Endothelial cell of umbilical vein (primary cell): ENCODE measurements at regions not wholly inside any gene's neighbourhood (a gene's known extent, or its start where the extent isn't known, plus 50 kb on each side); places are given as distances from the start of the nearest gene placed in this dataset.

Experiments
- BruUV-seq: library from RNA; stranded (reverse); fragments of 400-500 nt; replicated peaks from 2 replicates; lab custom pipeline; 2021; lab: Mats Ljungman, UMichigan
- CTCF ChIA-PET: fragments of 300-600, 350-600 bp; sonication (Branson Sonifier 250); formaldehyde crosslinking; loops from one replicate; lab custom pipeline; 2021; ENCODE audit warnings: antibody characterized with exemption, inconsistent platforms; lab: Charles Lee
- POLR2A ChIA-PET: fragments of 300-600, 350-600 bp; sonication (Branson Sonifier 250); formaldehyde crosslinking; loops from one replicate; lab custom pipeline; 2021; ENCODE audit warnings: antibody characterized with exemption, inconsistent platforms; lab: Charles Lee
- DNase-seq: peaks from one replicate; pipeline ENCODE4 v3.0.0-alpha.2; 2011; ENCODE audit warnings: low read depth, low spot score
- FAIRE-seq: peaks from 2 replicates; lab custom pipeline; 2011; peaks lifted over from hg19 to GRCh38; lab: Jason Lieb, UNC
- H2AFZ ChIP-seq: 2 replicates; pipeline ENCODE4 v1.6.0; 2012; ENCODE audit warnings: low read depth, low read length, control low read depth, inconsistent platforms
- H3K27ac ChIP-seq: 2 replicates; pipeline ENCODE4 v1.5.1; 2011; ENCODE audit warnings: low read depth, mild to moderate bottlenecking, control low read depth, low read length, moderate library complexity; ENCODE audit not compliant: insufficient read depth
- H3K27me3 ChIP-seq, 2 experiments: 2 replicates each; pipeline versions ENCODE4 v1.6.0 to v1.6.1; 2011; ENCODE audit warnings: low read length in 2 of 2, mixed read lengths in 1 of 2; ENCODE audit not compliant: control insufficient read depth in 2 of 2, insufficient read depth in 2 of 2
- H3K36me3 ChIP-seq, 2 experiments: 2 replicates in 1 of 2; 3 replicates in 1 of 2; pipeline ENCODE4 v1.5.1; 2011; ENCODE audit warnings: low read length in 2 of 2, mild to moderate bottlenecking in 1 of 2, moderate library complexity in 1 of 2; ENCODE audit not compliant: control insufficient read depth in 2 of 2, insufficient read depth in 2 of 2; ENCODE audit errors: extremely low read depth in 1 of 2
- H3K4me1 ChIP-seq: 3 replicates; pipeline ENCODE4 v1.5.1; 2011; ENCODE audit warnings: mild to moderate bottlenecking, low read length; ENCODE audit not compliant: control insufficient read depth, insufficient read depth; ENCODE audit errors: extremely low read depth
- H3K4me2 ChIP-seq: 2 replicates; pipeline ENCODE4 v1.6.1; 2011; ENCODE audit warnings: low read length, control low read depth, mixed read lengths; ENCODE audit not compliant: insufficient read depth
- H3K4me3 ChIP-seq, 3 experiments: fragments of 200-600 bp in 1 of 3; sonication (generic), shearing (Covaris generic) in 1 of 3; replicated peaks in 1 of 3; 2 replicates each; pipeline ENCODE4 v1.5.1; 2011 to 2016; ENCODE audit warnings: control low read depth in 3 of 3, low read length in 3 of 3, mild to moderate bottlenecking in 2 of 3, inconsistent platforms in 1 of 3, low read depth in 1 of 3, moderate library complexity in 1 of 3; ENCODE audit not compliant: insufficient read depth in 1 of 3
- H3K79me2 ChIP-seq: 2 replicates; pipeline ENCODE4 v1.6.0; 2012; ENCODE audit warnings: low read length, inconsistent platforms; ENCODE audit not compliant: control insufficient read depth, insufficient read depth
- H3K9ac ChIP-seq: replicated peaks from 2 replicates; pipeline ENCODE3; 2011; ENCODE audit warnings: low read length, control low read depth; ENCODE audit not compliant: insufficient read depth; ENCODE audit errors: extremely low read depth
- H3K9me1 ChIP-seq: replicated peaks from 3 replicates; pipeline ENCODE4 v1.6.0; 2011; ENCODE audit warnings: mild to moderate bottlenecking, low read length; ENCODE audit not compliant: control insufficient read depth, insufficient read depth; ENCODE audit errors: extremely low read depth
- H3K9me3 ChIP-seq: replicated peaks from 2 replicates; pipeline ENCODE4 v1.5.1; 2012; ENCODE audit warnings: low read length, inconsistent platforms; ENCODE audit not compliant: control insufficient read depth, insufficient read depth
- H4K20me1 ChIP-seq: replicated peaks from 2 replicates; pipeline ENCODE3; 2011; ENCODE audit warnings: mild to moderate bottlenecking, low read length; ENCODE audit not compliant: control insufficient read depth, insufficient read depth; ENCODE audit errors: extremely low read depth
- CTCF ChIP-seq, 2 donors: IDR thresholded peaks; 1 replicate in 1 of 2; 2 replicates in 1 of 2; pipeline ENCODE4 v1.5.1; 2011; ENCODE audit warnings: low read length in 2 of 2, mild to moderate bottlenecking in 2 of 2, moderate library complexity in 2 of 2, control low read depth in 1 of 2, inconsistent platforms in 1 of 2, low read depth in 1 of 2; ENCODE audit not compliant: insufficient read depth in 1 of 2; ENCODE audit errors: extremely low read depth in 1 of 2
- EZH2 ChIP-seq: IDR thresholded peaks from 2 replicates; pipeline ENCODE4 v1.6.1; 2012; ENCODE audit warnings: borderline replicate concordance, low read depth, mild to moderate bottlenecking, moderate library complexity, low read length, inconsistent platforms; ENCODE audit not compliant: severe bottlenecking
- FOS ChIP-seq: IDR thresholded peaks from 2 replicates; pipeline ENCODE4 v1.6.1; 2011; ENCODE audit warnings: mild to moderate bottlenecking, low read length, moderate library complexity, borderline replicate concordance; ENCODE audit not compliant: insufficient read depth
- GATA2 ChIP-seq: IDR thresholded peaks from 2 replicates; pipeline ENCODE4 v1.7.0; 2011; ENCODE audit warnings: low read depth, mild to moderate bottlenecking, moderate library complexity, mixed read lengths, low read length; ENCODE audit not compliant: insufficient read length, insufficient read depth
- JUN ChIP-seq: IDR thresholded peaks from 2 replicates; pipeline ENCODE4 v1.6.1; 2011; ENCODE audit warnings: borderline replicate concordance, low read depth; ENCODE audit not compliant: insufficient read length, insufficient read depth
- MYC ChIP-seq: IDR thresholded peaks from one replicate; pipeline ENCODE4 v1.6.1; 2011; ENCODE audit warnings: mild to moderate bottlenecking, low read depth, low read length
- POLR2A ChIP-seq: IDR thresholded peaks from 2 replicates; pipeline ENCODE4 v1.6.1; 2012; ENCODE audit warnings: low read depth, mild to moderate bottlenecking, control low read depth, low read length
- POLR2AphosphoS5 ChIP-seq: IDR thresholded peaks from 2 replicates; pipeline ENCODE4 v1.6.1; 2012; ENCODE audit warnings: low read depth, mild to moderate bottlenecking, control low read depth, low read length, moderate library complexity; ENCODE audit not compliant: insufficient read depth
- dilution Hi-C: fragments of 300-500 bp; cut with MboI; formaldehyde crosslinking; loops from one replicate; pipeline ENCODE4 v1.15.0; 2019; ENCODE audit warnings: low sequenced_read_pairs; ENCODE audit not compliant: extremely low pct_ligation_motif_present
- intact Hi-C: fragments of 100-400 bp; cut with micrococcal nuclease; formaldehyde crosslinking; loops from one replicate; pipeline ENCODE4 v1.10.0; 2022
- TF ChIP-seq, protein P1 (sequence below): IDR thresholded peaks from 2 replicates; pipeline ENCODE4 v1.6.1; 2011; ENCODE audit not compliant: insufficient read depth, insufficient read length

- intact Hi-C loops: no loop called here
- ChIA-PET CTCF (no interaction called here), POLR2A (no interaction called here)
- H3K9me1 ChIP-seq: no peaks in the 10 kb centered on the region
- no peaks in the 10 kb centered on the region for H3K9me3 ChIP-seq
- H3K9ac ChIP-seq: no peak overlapping the region
- BruUV-seq: no TSS peak
- H2AFZ ChIP-seq: no peak overlapping the region
- no peak for TF ChIP-seq POLR2A
- no peak for TF ChIP-seq EZH2
- no peak for TF ChIP-seq POLR2AphosphoS5
- TF ChIP-seq GATA2: no peak
- TF ChIP-seq JUN: no peak
- no peak for TF ChIP-seq CTCF (IDR thresholded peaks at IDR 0.05; ENCODE audit: extremely low read depth in 1 of 2, insufficient read depth in 1 of 2, low read depth in 1 of 2, low read length in 2 of 2)
- no peaks in the 10 kb centered on the region for H4K20me1 ChIP-seq
- dilution Hi-C loops: no loop called here
- H3K27me3 ChIP-seq: no peaks in the 10 kb centered on the region
- no peak overlapping the region for H3K4me3 ChIP-seq
- no peaks in the 10 kb centered on the region for H3K36me3 ChIP-seq
- FAIRE-seq (no peak), DNase-seq (no peak)
- H3K79me2 ChIP-seq: no peaks in the 10 kb centered on the region
- no peak overlapping the region for H3K4me2 ChIP-seq
- no peaks in the 10 kb centered on the region for H3K4me1 ChIP-seq
- H3K27ac ChIP-seq: no peak overlapping the region
These were observed 320.2 kb upstream of the CLNK start for GRCh38 chr4:11004818-11005217.

DNA sequence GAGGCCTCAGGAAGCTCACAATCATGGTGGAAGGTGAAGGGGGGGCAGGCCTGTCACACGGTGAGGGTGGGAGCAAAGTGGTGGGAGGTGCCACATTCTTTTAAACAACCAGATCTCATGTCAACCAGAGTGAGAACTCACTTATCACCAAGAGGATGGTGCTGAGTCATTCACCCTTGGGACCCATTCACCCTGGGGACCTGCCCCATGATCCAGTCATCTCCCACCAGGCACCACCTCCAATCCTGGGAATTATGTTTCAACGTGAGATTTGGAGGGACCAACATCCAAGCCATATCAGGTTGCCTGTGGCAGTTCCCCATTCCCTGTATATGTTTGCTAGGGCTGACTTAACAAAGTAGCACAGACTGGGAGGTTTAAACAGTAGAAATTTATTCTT is 318.4 kb upstream of the CLNK start:
- Histone ChIP-seq H4K20me1 (no peaks in the 10 kb centered on the region), H3K9ac (no peak overlapping the region), H3K9me3 (no peaks in the 10 kb centered on the region), H3K4me2 (no peak overlapping the region), H3K4me1 (no peaks in the 10 kb centered on the region), H3K79me2 (no peaks in the 10 kb centered on the region), H3K27me3 (no peaks in the 10 kb centered on the region), H3K27ac (no peak overlapping the region), H3K9me1 (no peaks in the 10 kb centered on the region), H3K4me3 (no peak overlapping the region), H3K36me3 (no peaks in the 10 kb centered on the region), H2AFZ (no peak overlapping the region)
- intact Hi-C loops (no loop called here), dilution Hi-C loops (no loop called here)
- ChIA-PET CTCF (no interaction called here), POLR2A (no interaction called here)
- DNase-seq (no peak), FAIRE-seq (no peak)
- BruUV-seq: no TSS peak
- TF ChIP-seq CTCF (IDR thresholded peaks at IDR 0.05; ENCODE audit: extremely low read depth in 1 of 2, insufficient read depth in 1 of 2, low read depth in 1 of 2, low read length in 2 of 2) (no peak), FOS (no peak), MYC (no peak), POLR2A (no peak), GATA2 (no peak), EZH2 (no peak), POLR2AphosphoS5 (no peak), JUN (no peak)
- TF ChIP-seq, protein P1, sequence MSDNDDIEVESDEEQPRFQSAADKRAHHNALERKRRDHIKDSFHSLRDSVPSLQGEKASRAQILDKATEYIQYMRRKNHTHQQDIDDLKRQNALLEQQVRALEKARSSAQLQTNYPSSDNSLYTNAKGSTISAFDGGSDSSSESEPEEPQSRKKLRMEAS: no peak
